Thyroid gland (tissue), 4 donors: ENCODE measurements at regions not wholly inside any gene's neighbourhood (a gene's known extent, or its start where the extent isn't known, plus 50 kb on each side); places are given as distances from the start of the nearest gene placed in this dataset.
"Not testable (repeated sequence)": the region's sequence is repeated elsewhere in the genome, so short reads cannot be mapped to it uniquely, and the experiment has no call there.

Source experiments
- DNase-seq, 2 donors: peaks; one replicate each; pipeline ENCODE4 v3.0.0-alpha.2; 2019
- H3K27ac ChIP-seq, 3 donors: fragments of 200-600 bp; sonication (generic); 1 replicate in 2 of 3; 2 replicates in 1 of 3; pipeline ENCODE4 v1.5.1; 2016 to 2019; ENCODE audit warnings: mild to moderate bottlenecking in 1 of 3, moderate library complexity in 1 of 3
- H3K27me3 ChIP-seq: fragments of 200-600 bp; sonication (generic); one replicate; pipeline ENCODE4 v1.5.1; 2019
- H3K36me3 ChIP-seq, 2 donors: fragments of 200-600 bp; sonication (generic); one replicate each; pipeline ENCODE4 v1.5.1; 2016 to 2019
- H3K4me1 ChIP-seq, 2 donors: fragments of 200-600 bp; sonication (generic); one replicate each; pipeline ENCODE4 v1.5.1; 2017 to 2019
- H3K4me3 ChIP-seq, 3 donors: fragments of 200-600 bp; sonication (generic); replicated peaks in 1 of 3; 1 replicate in 2 of 3; 2 replicates in 1 of 3; pipeline ENCODE4 v1.5.1; 2016; ENCODE audit warnings: mild to moderate bottlenecking in 1 of 3
- H3K9me3 ChIP-seq: fragments of 200-600 bp; sonication (generic); one replicate; pipeline ENCODE4 v1.5.1; 2017
- POLR2A ChIP-seq, 2 donors: fragments of 450-650 bp; IDR thresholded peaks; one replicate each; pipeline ENCODE4 v1.6.1; 2017; ENCODE audit warnings: antibody characterized with exemption in 2 of 2, mild to moderate bottlenecking in 2 of 2, moderate library complexity in 1 of 2
- WGBS, 2 donors: methylation state at CpG; one replicate each; pipeline ENCODE4 v1.1.5; 2017; 5-methylcytosine and 5-hydroxymethylcytosine counted together
- intact Hi-C: fragments of 100-400 bp; cut with DNase I; formaldehyde crosslinking; loops from one replicate; pipeline ENCODE4 v1.15.1; 2023
- TF ChIP-seq, protein P1 (sequence below), 6 experiments: fragments of 200-600 bp in 3 of 6; fragments of 450-650 bp in 3 of 6; sonication (generic) in 3 of 6; IDR thresholded peaks; one replicate each; pipeline ENCODE4 v1.5.1; 2016 to 2019; ENCODE audit warnings: antibody characterized with exemption in 6 of 6, mild to moderate bottlenecking in 2 of 6, inconsistent platforms in 1 of 6, moderate library complexity in 1 of 6

DNA sequence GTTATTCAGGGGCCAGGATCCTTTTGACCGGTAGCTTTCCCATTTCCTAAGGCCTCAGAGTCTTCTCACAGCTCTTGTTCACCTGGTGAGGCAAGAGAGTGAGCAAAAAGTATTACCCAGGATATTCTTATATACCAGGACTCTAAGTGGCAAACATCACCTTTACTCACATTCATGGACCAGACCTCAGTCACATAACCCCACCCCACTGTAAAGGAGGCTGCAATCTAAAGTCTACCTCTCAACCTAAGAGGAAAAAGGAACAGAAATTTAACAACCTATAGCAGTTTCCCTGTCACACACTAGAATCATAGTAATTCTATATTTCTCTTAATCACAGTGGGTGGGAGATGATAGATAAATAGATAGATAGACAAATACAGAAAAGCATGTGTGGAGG lies 176.0 kb upstream of the PTPRZ1 start:
- intact Hi-C loops = no loop called here
- no peaks in the 10 kb centered on the region for H3K36me3 ChIP-seq
- WGBS, 2 donors = 69 to 77% methylated on average over 1 of the region's 1 CpG
- H3K4me3 ChIP-seq = no peak overlapping the region
- H3K27me3 ChIP-seq = no peaks in the 10 kb centered on the region
- TF ChIP-seq, protein P1, sequence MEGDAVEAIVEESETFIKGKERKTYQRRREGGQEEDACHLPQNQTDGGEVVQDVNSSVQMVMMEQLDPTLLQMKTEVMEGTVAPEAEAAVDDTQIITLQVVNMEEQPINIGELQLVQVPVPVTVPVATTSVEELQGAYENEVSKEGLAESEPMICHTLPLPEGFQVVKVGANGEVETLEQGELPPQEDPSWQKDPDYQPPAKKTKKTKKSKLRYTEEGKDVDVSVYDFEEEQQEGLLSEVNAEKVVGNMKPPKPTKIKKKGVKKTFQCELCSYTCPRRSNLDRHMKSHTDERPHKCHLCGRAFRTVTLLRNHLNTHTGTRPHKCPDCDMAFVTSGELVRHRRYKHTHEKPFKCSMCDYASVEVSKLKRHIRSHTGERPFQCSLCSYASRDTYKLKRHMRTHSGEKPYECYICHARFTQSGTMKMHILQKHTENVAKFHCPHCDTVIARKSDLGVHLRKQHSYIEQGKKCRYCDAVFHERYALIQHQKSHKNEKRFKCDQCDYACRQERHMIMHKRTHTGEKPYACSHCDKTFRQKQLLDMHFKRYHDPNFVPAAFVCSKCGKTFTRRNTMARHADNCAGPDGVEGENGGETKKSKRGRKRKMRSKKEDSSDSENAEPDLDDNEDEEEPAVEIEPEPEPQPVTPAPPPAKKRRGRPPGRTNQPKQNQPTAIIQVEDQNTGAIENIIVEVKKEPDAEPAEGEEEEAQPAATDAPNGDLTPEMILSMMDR (IDR thresholded peaks at IDR 0.05) = no peak
- TF ChIP-seq POLR2A (IDR thresholded peaks at IDR 0.05) = no peak
- H3K4me1 ChIP-seq = no peaks in the 10 kb centered on the region
- H3K9me3 ChIP-seq = no peaks in the 10 kb centered on the region
- no peak for DNase-seq
- no peak overlapping the region for H3K27ac ChIP-seq

DNA sequence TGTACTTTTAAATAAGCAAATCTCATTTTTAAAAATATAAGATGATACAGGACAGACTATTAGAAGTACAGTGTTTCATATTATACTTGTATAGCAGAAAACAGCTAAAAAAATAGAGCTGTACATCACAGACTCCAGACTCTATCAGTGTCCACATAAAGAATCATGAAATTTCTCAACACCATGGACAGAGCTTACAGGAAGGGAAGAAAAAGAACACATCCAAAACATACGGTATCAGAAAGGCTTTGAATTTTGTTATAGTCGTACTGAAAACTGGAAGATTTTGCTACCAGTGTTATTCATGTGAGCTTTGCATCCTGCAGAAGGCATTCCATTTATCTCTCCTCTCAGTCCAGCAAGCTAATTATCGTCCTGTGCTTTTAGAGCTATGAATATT lies 183.2 kb upstream of the PTPRZ1 start:
- intact Hi-C loops = no loop called here
- H3K9me3 ChIP-seq = no peaks in the 10 kb centered on the region
- no peak for DNase-seq
- H3K27ac ChIP-seq = no peak overlapping the region
- WGBS, 2 donors = 67 to 88% methylated on average over 3 of the region's 3 CpGs
- H3K36me3 ChIP-seq = no peaks in the 10 kb centered on the region
- no peaks in the 10 kb centered on the region for H3K27me3 ChIP-seq
- H3K4me3 ChIP-seq = no peak overlapping the region
- H3K4me1 ChIP-seq = no peaks in the 10 kb centered on the region
- TF ChIP-seq, protein P1 (IDR thresholded peaks at IDR 0.05) = no peak
- TF ChIP-seq POLR2A (IDR thresholded peaks at IDR 0.05) = no peak

DNA sequence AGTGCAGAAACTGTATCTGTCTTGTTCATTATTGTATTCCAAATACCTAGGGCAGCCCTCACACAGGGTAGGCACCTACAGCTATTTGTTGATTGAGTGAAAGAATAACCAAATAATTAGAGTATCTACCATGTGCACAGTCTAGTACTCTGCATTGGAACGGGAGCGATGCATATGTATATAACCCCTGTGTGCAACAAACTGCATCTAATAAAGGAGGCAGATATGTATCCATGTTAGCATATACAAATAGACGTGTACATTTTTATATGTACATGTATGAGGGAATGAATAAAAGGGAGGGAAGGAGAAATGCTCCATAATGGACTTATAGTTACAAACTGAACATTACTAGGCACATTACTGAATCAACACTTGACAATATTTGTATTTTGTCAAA lies 191.3 kb upstream of the PTPRZ1 start:
- Histone ChIP-seq H3K9me3 (no peaks in the 10 kb centered on the region), H3K27ac (no peak overlapping the region), H3K27me3 (no peaks in the 10 kb centered on the region), H3K4me3 (no peak overlapping the region), H3K4me1 (no peaks in the 10 kb centered on the region), H3K36me3 (no peaks in the 10 kb centered on the region)
- WGBS, 2 donors = 93 to 97% methylated on average over 3 of the region's 3 CpGs
- intact Hi-C loops = no loop called here
- DNase-seq = no peak
- TF ChIP-seq POLR2A (IDR thresholded peaks at IDR 0.05) = no peak

DNA sequence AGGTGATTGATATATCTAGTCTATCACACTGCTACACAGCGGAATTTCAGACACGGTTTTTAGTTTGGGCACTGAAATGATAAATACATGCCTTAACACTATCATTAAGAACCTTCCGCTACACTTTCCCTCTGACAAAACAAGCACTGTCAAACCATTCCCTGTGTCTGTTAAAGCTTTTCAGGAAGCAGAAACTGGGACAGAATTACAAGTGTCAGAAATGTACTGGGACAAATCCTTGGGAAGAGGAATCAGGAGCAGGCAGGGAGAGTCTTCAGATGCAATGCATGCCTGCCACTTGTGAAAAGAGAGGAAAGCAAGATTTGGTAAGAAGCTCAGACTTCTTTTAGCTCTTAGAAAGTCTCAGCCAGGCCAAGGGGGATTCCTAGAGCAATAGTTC lies 196.8 kb upstream of the PTPRZ1 start:
- Histone ChIP-seq H3K27ac (no peak overlapping the region), H3K4me3 (no peak overlapping the region), H3K27me3 (no peaks in the 10 kb centered on the region), H3K4me1 (no peaks in the 10 kb centered on the region), H3K36me3 (no peaks in the 10 kb centered on the region), H3K9me3 (no peaks in the 10 kb centered on the region)
- TF ChIP-seq POLR2A (IDR thresholded peaks at IDR 0.05) = no peak
- TF ChIP-seq, protein P1 (IDR thresholded peaks at IDR 0.05) = no peak
- intact Hi-C loops = no loop called here
- WGBS, 2 donors = 85 to 86% methylated on average over 3 of the region's 3 CpGs
- DNase-seq = no peak

DNA sequence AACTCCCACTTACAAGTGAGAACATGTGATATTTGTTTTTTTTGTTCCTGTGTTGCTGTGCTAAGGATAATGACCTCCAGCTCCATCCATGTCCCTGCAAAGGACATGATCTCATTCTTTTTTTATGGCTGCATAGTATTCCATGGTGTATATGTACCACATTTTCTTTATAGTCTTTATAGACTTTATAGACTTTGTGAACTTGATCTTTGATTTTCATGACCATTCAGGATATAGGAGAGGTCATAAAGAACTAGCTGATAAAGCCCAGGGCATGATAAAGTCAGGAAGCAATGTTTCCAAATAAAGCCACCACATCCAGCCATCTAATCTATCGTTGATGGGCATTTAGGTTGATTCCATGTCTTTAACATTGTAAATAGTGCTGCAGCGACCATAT lies 198.5 kb upstream of the PTPRZ1 start:
- H3K9me3 ChIP-seq, H3K27me3 ChIP-seq, H3K4me3 ChIP-seq, H3K27ac ChIP-seq, H3K4me1 ChIP-seq, intact Hi-C loops, H3K36me3 ChIP-seq, DNase-seq: not testable (repeated sequence)
- WGBS, 2 donors = 77 to 88% methylated on average over 2 of the region's 2 CpGs

DNA sequence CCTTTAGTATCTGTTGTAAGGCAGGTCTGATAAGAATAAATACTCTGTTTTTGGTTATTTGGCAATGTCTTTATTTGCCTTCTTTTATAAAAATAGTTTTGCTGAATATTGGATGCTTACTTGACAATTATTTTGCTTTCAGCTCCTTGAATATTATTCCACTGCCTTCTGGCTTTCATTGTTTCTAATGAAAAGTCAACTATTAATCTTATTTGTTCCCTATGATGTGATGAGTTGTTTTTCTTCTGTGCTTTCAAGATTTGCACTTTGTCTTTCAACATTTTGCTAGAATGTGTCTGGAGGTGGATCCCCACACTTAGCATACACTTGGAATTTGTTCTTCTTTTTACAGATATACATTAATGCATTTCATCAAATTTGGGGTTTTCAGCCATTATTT lies 203.8 kb upstream of the PTPRZ1 start:
- Histone ChIP-seq H3K36me3 (no peaks in the 10 kb centered on the region), H3K4me1 (no peaks in the 10 kb centered on the region), H3K9me3 (no peaks in the 10 kb centered on the region), H3K27ac (no peak overlapping the region), H3K27me3 (no peaks in the 10 kb centered on the region), H3K4me3 (no peak overlapping the region)
- intact Hi-C loops = no loop called here
- no peak for TF ChIP-seq POLR2A (IDR thresholded peaks at IDR 0.05)
- TF ChIP-seq, protein P1 (IDR thresholded peaks at IDR 0.05) = no peak
- no peak for DNase-seq
